Spleen (tissue), 11 donors: ENCODE measurements at regions not wholly inside any gene's neighbourhood (a gene's known extent, or its start where the extent isn't known, plus 50 kb on each side); places are given as distances from the start of the nearest gene placed in this dataset.

Source experiments
- DNase-seq: peaks from one replicate; pipeline ENCODE4 v3.0.0-alpha.2; 2020
- H3K27ac ChIP-seq, 8 donors: fragments of 200-600 bp; sonication (generic) in 7 of 8; 1 replicate in 4 of 8; 2 replicates in 4 of 8; pipeline versions ENCODE4 v1.5.0 to v1.8.0; 2016 to 2021; ENCODE audit warnings: inconsistent platforms in 4 of 8, mild to moderate bottlenecking in 4 of 8, moderate library complexity in 1 of 8
- H3K27me3 ChIP-seq, 7 donors: fragments of 200-600 bp; sonication (generic) in 6 of 7; replicated peaks in 1 of 7; 1 replicate in 4 of 7; 2 replicates in 3 of 7; pipeline versions ENCODE4 v1.5.0 to v1.8.0; 2016 to 2021; ENCODE audit warnings: inconsistent platforms in 3 of 7, mild to moderate bottlenecking in 1 of 7
- H3K36me3 ChIP-seq, 6 donors: fragments of 200-600 bp; sonication (generic) in 5 of 6; 1 replicate in 4 of 6; 2 replicates in 2 of 6; pipeline versions ENCODE4 v1.5.0 to v1.8.0; 2016 to 2021; ENCODE audit warnings: inconsistent platforms in 2 of 6
- H3K4me1 ChIP-seq, 6 donors: fragments of 200-600 bp; sonication (generic) in 5 of 6; 1 replicate in 3 of 6; 2 replicates in 3 of 6; pipeline versions ENCODE4 v1.5.0 to v1.8.0; 2016 to 2021; ENCODE audit warnings: inconsistent platforms in 3 of 6
- H3K4me3 ChIP-seq, 8 donors: fragments of 200-600 bp; sonication (generic) in 7 of 8; 1 replicate in 4 of 8; 2 replicates in 4 of 8; pipeline versions ENCODE4 v1.5.0 to v1.8.0; 2016 to 2021; ENCODE audit warnings: inconsistent platforms in 4 of 8, mild to moderate bottlenecking in 4 of 8, moderate library complexity in 2 of 8
- H3K9me3 ChIP-seq, 8 donors: fragments of 200-600 bp; sonication (generic) in 7 of 8; 1 replicate in 4 of 8; 2 replicates in 4 of 8; pipeline versions ENCODE4 v1.5.0 to v1.8.0; 2016 to 2021; ENCODE audit warnings: inconsistent platforms in 4 of 8
- CTCF ChIP-seq, 11 experiments: fragments of 200-600 bp in 7 of 11; fragments of 450-650 bp in 4 of 11; sonication (generic) in 4 of 11; IDR thresholded peaks in 8 of 11; conservative IDR thresholded peaks in 3 of 11; 1 replicate in 7 of 11; 2 replicates in 4 of 11; pipeline versions ENCODE4 v1.4.0 to v1.8.0; 2016 to 2021; ENCODE audit warnings: antibody characterized with exemption in 11 of 11, inconsistent platforms in 4 of 11, mild to moderate bottlenecking in 1 of 11
- POLR2A ChIP-seq, 3 donors: fragments of 450-650 bp; IDR thresholded peaks; one replicate each; pipeline ENCODE4 v1.5.1; 2017; ENCODE audit warnings: antibody characterized with exemption in 3 of 3, mild to moderate bottlenecking in 1 of 3
- POLR2AphosphoS5 ChIP-seq, 3 donors: sonication (generic); formaldehyde crosslinking; IDR thresholded peaks; one replicate each; pipeline ENCODE4 v1.5.1; 2017; ENCODE audit warnings: antibody characterized with exemption in 3 of 3
- whole genome bisulfite sequencing, 5 donors: extraction: QIAGEN DNeasy Blood & Tissue Kit in 3 of 5; methylation state at CpG; one replicate each; pipeline versions ENCODE4 v1.1.5 to v1.1.7; 2013 to 2018; 5-methylcytosine and 5-hydroxymethylcytosine counted together
- intact Hi-C: fragments of 100-400 bp; cut with DNase I; formaldehyde crosslinking; loops from one replicate; pipeline ENCODE4 v1.15.0; 2023; ENCODE audit warnings: low total_unique reads
- donor health status: healthy with polysubstance abuse.
- donor health status: DM: no; HTN: no; CAD: no; lungs with moderate emphysema.
- donor health status: DM: no; HTN: no; CAD: no.
- donor health status: Bipolar disorder and iron deficiency.
- donor health status: healthy.
- donor health status: DM: no; HTN: no; CAD: no.
- donor health status: DM: yes; HTN: yes; CAD: no.

- Histone ChIP-seq H3K36me3 (no peaks in the 10 kb centered on the region), H3K4me1 (no peaks in the 10 kb centered on the region), H3K27me3 (no peaks in the 10 kb centered on the region), H3K4me3 (no peak overlapping the region), H3K9me3 (peaks cover 0 to 25% (median 0%) of the 10 kb centered on the region in 8 donors), H3K27ac (no peak overlapping the region)
- 55 to 79% (median 67%) methylated on average over 3 of the region's 3 CpGs for WGBS, 5 donors
- TF ChIP-seq CTCF (IDR thresholded peaks at IDR 0.05 in 8 of 11, conservative IDR thresholded peaks at IDR 0.05 in 3 of 11) (no peak), POLR2AphosphoS5 (IDR thresholded peaks at IDR 0.05) (no peak), POLR2A (IDR thresholded peaks at IDR 0.05) (no peak)
- no peak for DNase-seq
- intact Hi-C loops: no loop called here
Observed at GRCh38 chr7:80981405-80981804, 62.6 kb upstream of the SEMA3C start.

- TF ChIP-seq POLR2AphosphoS5 (IDR thresholded peaks at IDR 0.05) (no peak), POLR2A (IDR thresholded peaks at IDR 0.05) (no peak), CTCF (IDR thresholded peaks at IDR 0.05 in 8 of 11, conservative IDR thresholded peaks at IDR 0.05 in 3 of 11) (no peak)
- Histone ChIP-seq H3K4me1 (no peaks in the 10 kb centered on the region), H3K4me3 (no peak overlapping the region), H3K9me3 (peaks cover 0 to 40% (median 7%) of the 10 kb centered on the region in 8 donors), H3K27ac (no peak overlapping the region), H3K27me3 (no peaks in the 10 kb centered on the region), H3K36me3 (no peaks in the 10 kb centered on the region)
- WGBS, 5 donors: 45 to 66% (median 51%) methylated on average over 1 of the region's 1 CpG
- no peak for DNase-seq
- intact Hi-C loops: no loop called here
Observed at GRCh38 chr7:80977751-80978150, 58.9 kb upstream of the SEMA3C start.

- WGBS, 5 donors: 84 to 92% (median 89%) methylated on average over 22 of the region's 22 CpGs
- intact Hi-C loops: no loop called here
- H3K27ac ChIP-seq: no peak overlapping the region
- H3K4me1 ChIP-seq: no peaks in the 10 kb centered on the region
- H3K9me3 ChIP-seq: peaks cover 0 to 32% (median 7%) of the 10 kb centered on the region in 8 donors
- no peak for TF ChIP-seq POLR2AphosphoS5 (IDR thresholded peaks at IDR 0.05)
- TF ChIP-seq CTCF (IDR thresholded peaks at IDR 0.05 in 8 of 11, conservative IDR thresholded peaks at IDR 0.05 in 3 of 11): no peak
- TF ChIP-seq POLR2A (IDR thresholded peaks at IDR 0.05): no peak
- H3K27me3 ChIP-seq: no peaks in the 10 kb centered on the region
- DNase-seq: no peak
- no peaks in the 10 kb centered on the region for H3K36me3 ChIP-seq
- H3K4me3 ChIP-seq: no peak overlapping the region
Observed at GRCh38 chr7:80974396-80975358, 55.8 kb upstream of the SEMA3C start.

GRCh38 chr7:80971225-80971624 is 52.4 kb upstream of the SEMA3C start:
- no peak overlapping the region for H3K27ac ChIP-seq
- 84 to 93% (median 89%) methylated on average over 6 of the region's 6 CpGs for WGBS, 5 donors
- no peak overlapping the region for H3K4me3 ChIP-seq
- H3K4me1 ChIP-seq: no peaks in the 10 kb centered on the region
- peaks cover 0 to 15% (median 6%) of the 10 kb centered on the region in 8 donors for H3K9me3 ChIP-seq
- TF ChIP-seq POLR2AphosphoS5 (IDR thresholded peaks at IDR 0.05): no peak
- no peak for TF ChIP-seq POLR2A (IDR thresholded peaks at IDR 0.05)
- no peak for TF ChIP-seq CTCF (IDR thresholded peaks at IDR 0.05 in 8 of 11, conservative IDR thresholded peaks at IDR 0.05 in 3 of 11)
- no peaks in the 10 kb centered on the region for H3K36me3 ChIP-seq
- no peaks in the 10 kb centered on the region for H3K27me3 ChIP-seq
- DNase-seq: no peak
- intact Hi-C loops: no loop called here
